ENCODE measurements at regions not wholly inside any gene's neighbourhood (a gene's known extent, or its start where the extent isn't known, plus 50 kb on each side); places are given as distances from the start of the nearest gene placed in this dataset.

DNA sequence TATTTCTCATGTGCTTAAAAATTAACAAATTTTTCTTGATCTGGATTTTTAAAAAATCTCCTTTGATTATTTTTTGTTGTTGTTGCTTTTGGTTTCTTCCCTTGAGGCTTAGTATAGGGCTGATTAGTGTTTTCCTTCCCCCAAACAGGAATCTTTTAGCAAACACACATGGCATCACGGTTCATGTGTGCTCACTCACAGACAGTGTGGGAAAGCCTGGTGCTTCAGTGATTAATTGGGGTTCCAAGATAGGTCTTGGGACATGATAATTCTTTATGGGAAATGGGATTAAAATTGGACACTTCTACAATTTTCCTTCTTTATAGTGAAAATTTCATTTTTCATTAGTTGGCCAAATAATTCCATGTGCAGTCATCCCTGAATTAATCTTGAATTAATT lies 153.9 kb upstream of the SOX11 start:
- Histone ChIP-seq H3K36me3 (ENCODE audit: control insufficient read depth, insufficient read depth, low read length) (no peaks in the 10 kb centered on the region), H3K4me3 (ENCODE audit: low read depth, low read length) (no peak overlapping the region), H3K27me3 (ENCODE audit: control insufficient read depth, insufficient read depth, low read length) (peaks cover 2% of the 10 kb centered on the region)
- no peak for DNase-seq (ENCODE audit: low read depth)
- TF ChIP-seq, protein P1, sequence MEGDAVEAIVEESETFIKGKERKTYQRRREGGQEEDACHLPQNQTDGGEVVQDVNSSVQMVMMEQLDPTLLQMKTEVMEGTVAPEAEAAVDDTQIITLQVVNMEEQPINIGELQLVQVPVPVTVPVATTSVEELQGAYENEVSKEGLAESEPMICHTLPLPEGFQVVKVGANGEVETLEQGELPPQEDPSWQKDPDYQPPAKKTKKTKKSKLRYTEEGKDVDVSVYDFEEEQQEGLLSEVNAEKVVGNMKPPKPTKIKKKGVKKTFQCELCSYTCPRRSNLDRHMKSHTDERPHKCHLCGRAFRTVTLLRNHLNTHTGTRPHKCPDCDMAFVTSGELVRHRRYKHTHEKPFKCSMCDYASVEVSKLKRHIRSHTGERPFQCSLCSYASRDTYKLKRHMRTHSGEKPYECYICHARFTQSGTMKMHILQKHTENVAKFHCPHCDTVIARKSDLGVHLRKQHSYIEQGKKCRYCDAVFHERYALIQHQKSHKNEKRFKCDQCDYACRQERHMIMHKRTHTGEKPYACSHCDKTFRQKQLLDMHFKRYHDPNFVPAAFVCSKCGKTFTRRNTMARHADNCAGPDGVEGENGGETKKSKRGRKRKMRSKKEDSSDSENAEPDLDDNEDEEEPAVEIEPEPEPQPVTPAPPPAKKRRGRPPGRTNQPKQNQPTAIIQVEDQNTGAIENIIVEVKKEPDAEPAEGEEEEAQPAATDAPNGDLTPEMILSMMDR (IDR thresholded peaks at IDR 0.05; ENCODE audit: insufficient read depth, low read length, poor library complexity, severe bottlenecking): no peak

DNA sequence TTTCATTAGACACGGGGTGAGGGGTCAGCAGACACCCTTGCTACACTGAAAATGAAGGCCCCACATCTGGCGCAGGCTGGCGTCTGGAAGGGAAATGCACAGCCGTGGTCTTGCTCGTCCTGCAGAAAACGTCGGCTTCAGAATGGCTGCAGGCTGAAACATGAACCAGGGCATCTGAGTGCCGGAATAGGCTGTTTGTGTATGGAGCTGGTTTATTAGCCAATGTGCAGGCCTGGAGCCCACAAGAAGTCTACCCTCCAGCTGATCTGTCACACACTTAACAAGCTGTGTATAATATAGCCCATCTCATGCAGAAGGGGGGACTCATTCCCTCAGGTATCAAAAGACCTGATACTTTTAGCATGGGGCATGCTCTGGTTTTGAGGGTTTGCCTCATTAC lies 153.4 kb upstream of the SOX11 start:
- H3K4me3 ChIP-seq (ENCODE audit: low read depth, low read length): no peak overlapping the region
- no peak for DNase-seq (ENCODE audit: low read depth)
- H3K27me3 ChIP-seq (ENCODE audit: control insufficient read depth, insufficient read depth, low read length): peaks cover 2% of the 10 kb centered on the region
- TF ChIP-seq, protein P1 (IDR thresholded peaks at IDR 0.05; ENCODE audit: insufficient read depth, low read length, poor library complexity, severe bottlenecking): no peak
- H3K36me3 ChIP-seq (ENCODE audit: control insufficient read depth, insufficient read depth, low read length): no peaks in the 10 kb centered on the region

DNA sequence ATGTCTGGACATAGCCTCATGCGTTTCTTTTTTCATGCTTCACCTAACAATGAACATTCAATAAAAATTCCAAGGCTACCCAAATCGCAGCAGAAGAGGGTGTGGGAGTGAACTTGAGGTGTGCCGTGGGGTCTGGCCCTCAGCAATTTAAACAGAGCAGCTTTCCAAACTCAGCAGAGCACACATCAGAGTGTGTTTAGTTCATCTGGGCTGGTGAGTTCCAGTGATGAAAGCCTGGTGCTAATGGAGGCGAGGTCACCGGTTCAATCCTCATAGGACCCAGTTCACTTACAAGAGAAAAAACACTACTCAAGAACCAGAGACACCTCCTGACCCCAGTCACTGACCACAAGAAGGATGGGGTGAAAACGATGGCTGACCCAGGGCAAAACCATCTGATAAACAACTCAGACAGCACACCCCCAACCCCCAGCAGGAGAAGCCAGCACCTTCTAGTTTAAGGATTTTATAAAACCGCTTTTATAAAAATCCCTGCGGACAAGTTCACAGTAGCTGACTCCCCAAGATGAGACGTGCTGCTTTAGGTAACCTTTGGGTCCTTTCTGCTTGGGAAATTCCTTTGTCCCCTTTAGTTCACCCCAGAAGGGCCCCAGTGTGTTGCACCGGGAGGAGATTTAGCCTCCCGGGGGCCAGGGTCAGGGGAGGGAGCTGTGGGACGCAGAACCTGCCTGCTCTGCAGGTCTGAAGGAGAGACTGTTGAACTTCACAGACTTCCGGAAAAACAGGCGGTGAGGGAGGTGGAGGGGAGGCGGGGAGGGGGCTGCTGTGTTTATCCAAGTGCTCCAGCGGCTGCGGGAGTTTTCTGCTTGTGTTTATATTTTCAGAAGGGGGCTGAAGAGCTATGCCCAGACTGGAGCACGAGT lies 152.7 kb upstream of the SOX11 start:
- Histone ChIP-seq H3K27me3 (ENCODE audit: control insufficient read depth, insufficient read depth, low read length) (peaks cover 2% of the 10 kb centered on the region), H3K36me3 (ENCODE audit: control insufficient read depth, insufficient read depth, low read length) (no peaks in the 10 kb centered on the region), H3K4me3 (ENCODE audit: low read depth, low read length) (no peak overlapping the region)
- no peak for DNase-seq (ENCODE audit: low read depth)
- TF ChIP-seq, protein P1 (IDR thresholded peaks at IDR 0.05; ENCODE audit: insufficient read depth, low read length, poor library complexity, severe bottlenecking): no peak

DNA sequence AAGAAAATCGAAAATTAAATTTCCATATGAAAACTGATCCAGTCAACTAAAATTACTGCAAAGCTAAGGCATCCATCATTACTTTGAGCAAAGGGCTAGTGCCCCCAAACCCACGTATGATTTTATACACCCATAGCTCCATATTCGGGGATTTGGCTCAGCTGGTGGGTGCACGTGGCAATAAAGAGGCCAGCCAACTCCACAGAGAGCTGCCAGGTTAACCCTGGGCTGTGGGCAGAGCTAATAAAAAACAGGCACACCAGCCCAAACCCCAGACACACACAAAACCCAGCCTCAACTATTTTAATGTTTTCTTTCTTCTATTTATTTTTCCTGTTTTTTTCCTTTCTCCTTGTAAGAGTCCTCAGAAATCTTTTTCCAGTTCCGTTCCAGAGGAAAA lies 151.3 kb upstream of the SOX11 start:
- no peaks in the 10 kb centered on the region for H3K36me3 ChIP-seq (ENCODE audit: control insufficient read depth, insufficient read depth, low read length)
- no peak for DNase-seq (ENCODE audit: low read depth)
- H3K27me3 ChIP-seq (ENCODE audit: control insufficient read depth, insufficient read depth, low read length): peaks cover 2% of the 10 kb centered on the region
- H3K4me3 ChIP-seq (ENCODE audit: low read depth, low read length): no peak overlapping the region
- TF ChIP-seq, protein P1 (IDR thresholded peaks at IDR 0.05; ENCODE audit: insufficient read depth, low read length, poor library complexity, severe bottlenecking): no peak

DNA sequence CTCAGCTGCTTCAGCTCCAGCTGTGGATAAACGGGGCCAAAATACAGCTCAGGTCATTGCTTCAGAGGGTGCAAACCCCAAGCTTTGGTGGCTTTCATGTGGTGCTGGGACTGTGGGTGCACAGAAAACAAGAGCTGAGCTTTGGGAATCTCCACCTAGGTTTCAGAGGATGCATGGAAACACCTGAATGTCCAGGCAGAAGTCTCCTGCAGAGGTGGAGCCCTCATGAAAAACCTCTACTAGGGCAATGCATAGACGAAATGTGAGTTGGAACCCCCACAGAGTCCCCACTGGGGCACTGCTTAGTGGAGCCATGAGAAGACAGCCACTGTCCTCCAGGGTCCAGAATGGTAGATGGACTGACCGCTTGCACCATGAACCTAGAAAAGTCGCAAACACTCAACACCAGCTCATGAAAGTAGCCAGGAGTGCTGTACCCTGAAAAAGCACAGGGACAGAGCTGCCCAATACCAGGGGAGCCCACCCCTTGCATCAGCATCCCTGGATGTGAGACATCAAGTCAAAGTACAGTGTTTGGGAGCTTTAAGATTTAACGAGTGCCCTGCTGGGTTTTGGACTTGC lies 147.9 kb upstream of the SOX11 start:
- H3K27me3 ChIP-seq (ENCODE audit: control insufficient read depth, insufficient read depth, low read length): peaks cover 2% of the 10 kb centered on the region
- DNase-seq (ENCODE audit: low read depth): no peak
- H3K4me3 ChIP-seq (ENCODE audit: low read depth, low read length): no peak overlapping the region
- TF ChIP-seq, protein P1 (IDR thresholded peaks at IDR 0.05; ENCODE audit: insufficient read depth, low read length, poor library complexity, severe bottlenecking): no peak
- no peaks in the 10 kb centered on the region for H3K36me3 ChIP-seq (ENCODE audit: control insufficient read depth, insufficient read depth, low read length)
